ENCODE measurements at regions not wholly inside any gene's neighbourhood (a gene's known extent, or its start where the extent isn't known, plus 50 kb on each side); places are given as distances from the start of the nearest gene placed in this dataset.

GRCh38 chr2:158006961-158007719 is 94.5 kb upstream of the UPP2 start:
- DNase-seq: no peak

- DNase-seq: no peak
These were observed 97.4 kb upstream of the UPP2 start for GRCh38 chr2:158004126-158004764.

GRCh38 chr2:158002079-158002478 is 99.6 kb upstream of the UPP2 start:
- no peak for DNase-seq

- no peak for DNase-seq
These were observed 104.9 kb upstream of the UPP2 start for GRCh38 chr2:157996799-157997198.

- DNase-seq: no peak
These were observed 106.6 kb upstream of the UPP2 start for GRCh38 chr2:157995117-157995516.

- DNase-seq: no peak
These were observed 109.7 kb upstream of the UPP2 start for GRCh38 chr2:157991932-157992331.

GRCh38 chr2:157990173-157990572 is 111.5 kb upstream of the UPP2 start:
- DNase-seq: no peak

- no peak for DNase-seq
These were observed 112.4 kb upstream of the UPP2 start for GRCh38 chr2:157989227-157989626.

GRCh38 chr2:157986761-157987160 is 110.6 kb upstream of the ACVR1 start:
- DNase-seq: no peak

GRCh38 chr2:157984866-157985265 is 108.7 kb upstream of the ACVR1 start:
- no peak for DNase-seq

- no peak for DNase-seq
These were observed 103.9 kb upstream of the ACVR1 start for GRCh38 chr2:157980020-157980419.

- no peak for DNase-seq
These were observed 95.6 kb upstream of the ACVR1 start for GRCh38 chr2:157971702-157972101.

GRCh38 chr2:157967856-157968255 is 91.7 kb upstream of the ACVR1 start:
- DNase-seq: no peak

- no peak for DNase-seq
These were observed 83.1 kb upstream of the ACVR1 start for GRCh38 chr2:157959249-157959648.

GRCh38 chr2:157957596-157957995 is 81.5 kb upstream of the ACVR1 start:
- no peak for DNase-seq

- DNase-seq: no peak
These were observed 76.4 kb upstream of the ACVR1 start for GRCh38 chr2:157952558-157952957.

- DNase-seq: no peak
These were observed 72.7 kb upstream of the ACVR1 start for GRCh38 chr2:157948856-157949255.

GRCh38 chr2:157946919-157947557 is 70.9 kb upstream of the ACVR1 start:
- no peak for DNase-seq

GRCh38 chr2:157940024-157940423 is 63.9 kb upstream of the ACVR1 start:
- DNase-seq: no peak

GRCh38 chr2:157938556-157938955 is 62.4 kb upstream of the ACVR1 start:
- no peak for DNase-seq

GRCh38 chr2:157936406-157936805 is 60.3 kb upstream of the ACVR1 start:
- DNase-seq: no peak

GRCh38 chr2:157935378-157935906 is 59.3 kb upstream of the ACVR1 start:
- DNase-seq: no peak

- DNase-seq: no peak
These were observed 58.7 kb upstream of the ACVR1 start for GRCh38 chr2:157934684-157935377.
